ENCODE measurements at regions not wholly inside any gene's neighbourhood (a gene's known extent, or its start where the extent isn't known, plus 50 kb on each side); places are given as distances from the start of the nearest gene placed in this dataset.

DNA sequence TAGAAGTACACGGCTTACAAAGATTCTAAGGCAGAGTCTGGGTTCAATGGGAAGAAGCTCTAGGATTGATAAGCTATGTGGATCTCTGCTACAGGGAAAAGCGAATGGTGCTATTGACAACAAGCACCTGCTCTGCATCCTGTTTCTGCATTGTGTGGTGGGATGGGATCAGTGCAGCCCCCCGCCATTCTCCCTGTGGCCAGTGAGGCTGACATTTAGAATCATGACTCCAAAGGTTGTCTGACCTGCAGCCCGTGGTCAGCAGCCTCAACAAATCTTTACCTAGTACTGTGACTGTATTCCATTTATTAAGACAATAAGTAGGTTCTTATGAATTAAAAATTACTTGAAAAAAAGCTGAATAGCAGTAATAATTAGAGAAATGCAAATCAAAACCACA lies 1477.0 kb upstream of the TMEM132C start:
- ATAC-seq (ENCODE audit: low read depth) (no peak), DNase-seq (ENCODE audit: low spot score) (no peak)
- Histone ChIP-seq H3K4me1 (ENCODE audit: insufficient read depth, poor library complexity, severe bottlenecking) (no peaks in the 10 kb centered on the region), H3K9me3 (ENCODE audit: severe bottlenecking) (no peaks in the 10 kb centered on the region), H3K27ac (ENCODE audit: poor library complexity, severe bottlenecking) (no peak overlapping the region), H3K36me3 (ENCODE audit: low read depth) (no peaks in the 10 kb centered on the region), H3K4me3 (ENCODE audit: severe bottlenecking) (no peak overlapping the region), H3K27me3 (ENCODE audit: insufficient read depth, poor library complexity, severe bottlenecking) (no peaks in the 10 kb centered on the region)
- TF ChIP-seq, protein P1, sequence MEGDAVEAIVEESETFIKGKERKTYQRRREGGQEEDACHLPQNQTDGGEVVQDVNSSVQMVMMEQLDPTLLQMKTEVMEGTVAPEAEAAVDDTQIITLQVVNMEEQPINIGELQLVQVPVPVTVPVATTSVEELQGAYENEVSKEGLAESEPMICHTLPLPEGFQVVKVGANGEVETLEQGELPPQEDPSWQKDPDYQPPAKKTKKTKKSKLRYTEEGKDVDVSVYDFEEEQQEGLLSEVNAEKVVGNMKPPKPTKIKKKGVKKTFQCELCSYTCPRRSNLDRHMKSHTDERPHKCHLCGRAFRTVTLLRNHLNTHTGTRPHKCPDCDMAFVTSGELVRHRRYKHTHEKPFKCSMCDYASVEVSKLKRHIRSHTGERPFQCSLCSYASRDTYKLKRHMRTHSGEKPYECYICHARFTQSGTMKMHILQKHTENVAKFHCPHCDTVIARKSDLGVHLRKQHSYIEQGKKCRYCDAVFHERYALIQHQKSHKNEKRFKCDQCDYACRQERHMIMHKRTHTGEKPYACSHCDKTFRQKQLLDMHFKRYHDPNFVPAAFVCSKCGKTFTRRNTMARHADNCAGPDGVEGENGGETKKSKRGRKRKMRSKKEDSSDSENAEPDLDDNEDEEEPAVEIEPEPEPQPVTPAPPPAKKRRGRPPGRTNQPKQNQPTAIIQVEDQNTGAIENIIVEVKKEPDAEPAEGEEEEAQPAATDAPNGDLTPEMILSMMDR (IDR thresholded peaks at IDR 0.05; ENCODE audit: poor library complexity, severe bottlenecking) = no peak

DNA sequence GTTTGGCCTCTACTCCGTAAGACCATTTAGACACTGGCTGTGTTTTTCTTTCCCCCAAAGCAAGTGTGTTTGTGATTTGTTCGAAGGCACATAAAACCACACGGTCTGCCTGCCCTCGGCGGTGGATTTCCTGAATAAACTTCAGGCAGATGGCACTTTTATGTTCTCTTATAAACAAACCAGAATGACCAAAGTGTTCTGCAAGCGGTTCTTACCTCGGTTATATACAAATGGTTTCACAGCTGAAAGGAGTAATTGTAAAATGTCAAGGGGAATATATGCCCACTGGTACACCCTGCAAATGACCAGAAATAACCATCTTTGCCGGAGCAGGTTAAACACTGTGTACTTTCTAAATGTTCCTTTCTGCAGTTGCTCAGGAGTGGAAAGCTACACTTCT lies 1475.8 kb upstream of the TMEM132C start:
- Histone ChIP-seq H3K4me1 (ENCODE audit: insufficient read depth, poor library complexity, severe bottlenecking) (no peaks in the 10 kb centered on the region), H3K27ac (ENCODE audit: poor library complexity, severe bottlenecking) (no peak overlapping the region), H3K36me3 (ENCODE audit: low read depth) (no peaks in the 10 kb centered on the region), H3K9me3 (ENCODE audit: severe bottlenecking) (no peaks in the 10 kb centered on the region), H3K27me3 (ENCODE audit: insufficient read depth, poor library complexity, severe bottlenecking) (no peaks in the 10 kb centered on the region), H3K4me3 (ENCODE audit: severe bottlenecking) (no peak overlapping the region)
- DNase-seq (ENCODE audit: low spot score) (no peak), ATAC-seq (ENCODE audit: low read depth) (no peak)
- TF ChIP-seq, protein P1 (IDR thresholded peaks at IDR 0.05; ENCODE audit: poor library complexity, severe bottlenecking) = no peak

DNA sequence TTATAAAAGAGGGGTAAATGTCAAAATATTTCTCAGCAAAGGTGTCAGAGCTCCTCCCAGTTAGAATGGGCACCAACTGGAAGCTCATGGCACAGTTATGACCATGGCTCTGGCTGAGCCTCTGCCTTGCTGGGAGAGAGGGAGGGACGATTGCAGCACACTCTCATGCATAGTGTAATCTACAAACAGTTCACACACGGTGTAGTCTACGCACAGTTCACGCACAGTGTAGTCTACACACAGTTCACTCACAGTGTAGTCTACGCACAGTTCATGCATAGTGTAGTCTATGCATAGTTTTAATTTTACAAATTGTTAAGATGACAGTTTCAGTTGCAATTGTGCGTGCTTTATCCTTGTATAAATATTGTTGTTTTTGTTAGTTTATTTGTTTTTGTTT lies 1474.6 kb upstream of the TMEM132C start:
- no peak for DNase-seq (ENCODE audit: low spot score)
- Histone ChIP-seq H3K4me3 (ENCODE audit: severe bottlenecking) (no peak overlapping the region), H3K27ac (ENCODE audit: poor library complexity, severe bottlenecking) (no peak overlapping the region), H3K27me3 (ENCODE audit: insufficient read depth, poor library complexity, severe bottlenecking) (no peaks in the 10 kb centered on the region), H3K9me3 (ENCODE audit: severe bottlenecking) (no peaks in the 10 kb centered on the region), H3K4me1 (ENCODE audit: insufficient read depth, poor library complexity, severe bottlenecking) (no peaks in the 10 kb centered on the region), H3K36me3 (ENCODE audit: low read depth) (no peaks in the 10 kb centered on the region)
- ATAC-seq (ENCODE audit: low read depth) = no peak
- TF ChIP-seq, protein P1 (IDR thresholded peaks at IDR 0.05; ENCODE audit: poor library complexity, severe bottlenecking) = no peak

GRCh38 chr12:126797525-126797924 lies 1469.4 kb upstream of the TMEM132C start:
- TF ChIP-seq, protein P1 (IDR thresholded peaks at IDR 0.05; ENCODE audit: poor library complexity, severe bottlenecking) = no peak
- H3K27ac ChIP-seq (ENCODE audit: poor library complexity, severe bottlenecking) = no peak overlapping the region
- H3K36me3 ChIP-seq (ENCODE audit: low read depth) = no peaks in the 10 kb centered on the region
- DNase-seq (ENCODE audit: low spot score) (no peak), ATAC-seq (ENCODE audit: low read depth) (no peak)
- H3K27me3 ChIP-seq (ENCODE audit: insufficient read depth, poor library complexity, severe bottlenecking) = no peaks in the 10 kb centered on the region
- no peak overlapping the region for H3K4me3 ChIP-seq (ENCODE audit: severe bottlenecking)
- no peaks in the 10 kb centered on the region for H3K9me3 ChIP-seq (ENCODE audit: severe bottlenecking)
- H3K4me1 ChIP-seq (ENCODE audit: insufficient read depth, poor library complexity, severe bottlenecking) = no peaks in the 10 kb centered on the region

GRCh38 chr12:126798449-126798848 lies 1468.5 kb upstream of the TMEM132C start:
- no peak overlapping the region for H3K27ac ChIP-seq (ENCODE audit: poor library complexity, severe bottlenecking)
- H3K4me3 ChIP-seq (ENCODE audit: severe bottlenecking) = no peak overlapping the region
- H3K36me3 ChIP-seq (ENCODE audit: low read depth) = no peaks in the 10 kb centered on the region
- no peaks in the 10 kb centered on the region for H3K4me1 ChIP-seq (ENCODE audit: insufficient read depth, poor library complexity, severe bottlenecking)
- H3K9me3 ChIP-seq (ENCODE audit: severe bottlenecking) = no peaks in the 10 kb centered on the region
- H3K27me3 ChIP-seq (ENCODE audit: insufficient read depth, poor library complexity, severe bottlenecking) = no peaks in the 10 kb centered on the region
- DNase-seq (ENCODE audit: low spot score) (no peak), ATAC-seq (ENCODE audit: low read depth) (no peak)
- TF ChIP-seq, protein P1 (IDR thresholded peaks at IDR 0.05; ENCODE audit: poor library complexity, severe bottlenecking) = no peak
